Astrocyte of the spinal cord (primary cell): ENCODE measurements at regions not wholly inside any gene's neighbourhood (a gene's known extent, or its start where the extent isn't known, plus 50 kb on each side); places are given as distances from the start of the nearest gene placed in this dataset.
A peak's percentile ranks its signal among the peaks of the same experiment; 100 is the strongest.

Experiments
- DNase-seq: peaks from one replicate; pipeline ENCODE4 v3.0.0; 2011; ENCODE audit warnings: low read depth, low spot score
- H3K4me3 ChIP-seq: 2 replicates; pipeline ENCODE4 v1.5.1; 2011; ENCODE audit warnings: low read depth, mild to moderate bottlenecking, low read length, moderate library complexity
- in situ Hi-C: cut with HindIII; loops from 2 replicates; pipeline ENCODE4 v1.10.0; 2017; ENCODE audit warnings: low sequenced_read_pairs
- TF ChIP-seq, protein P1 (sequence below): IDR thresholded peaks from 2 replicates; pipeline ENCODE4 v1.5.1; 2012; ENCODE audit warnings: low read depth, mild to moderate bottlenecking, low read length, inconsistent platforms

DNA sequence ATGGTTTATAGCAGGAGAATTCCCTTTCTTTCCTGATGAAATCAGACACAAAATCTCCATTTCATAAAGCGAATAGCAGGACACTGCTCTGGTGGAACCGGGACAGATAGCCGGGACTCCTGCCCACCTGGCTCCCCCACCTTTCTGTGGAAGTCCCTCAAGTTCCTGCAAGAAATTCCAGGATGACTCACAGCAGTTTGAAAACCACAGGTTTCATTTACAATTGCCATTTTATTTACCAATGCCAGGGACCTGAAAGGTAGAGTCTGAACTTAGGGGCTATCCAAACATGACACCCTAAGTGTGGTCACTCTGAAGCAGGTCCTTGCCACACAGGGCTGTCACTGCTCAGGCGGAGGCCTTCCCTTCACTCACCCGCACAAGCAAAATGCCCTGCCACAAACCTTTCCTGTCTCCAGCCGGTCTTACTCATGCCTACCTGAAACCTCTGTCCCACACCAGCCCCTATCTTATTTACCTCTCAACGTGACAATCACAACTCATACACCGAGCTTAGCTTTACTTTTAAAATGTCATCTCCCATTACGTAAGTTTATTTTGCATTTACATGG, 63.3 kb upstream of the TAF1L start:
- TF ChIP-seq, protein P1, sequence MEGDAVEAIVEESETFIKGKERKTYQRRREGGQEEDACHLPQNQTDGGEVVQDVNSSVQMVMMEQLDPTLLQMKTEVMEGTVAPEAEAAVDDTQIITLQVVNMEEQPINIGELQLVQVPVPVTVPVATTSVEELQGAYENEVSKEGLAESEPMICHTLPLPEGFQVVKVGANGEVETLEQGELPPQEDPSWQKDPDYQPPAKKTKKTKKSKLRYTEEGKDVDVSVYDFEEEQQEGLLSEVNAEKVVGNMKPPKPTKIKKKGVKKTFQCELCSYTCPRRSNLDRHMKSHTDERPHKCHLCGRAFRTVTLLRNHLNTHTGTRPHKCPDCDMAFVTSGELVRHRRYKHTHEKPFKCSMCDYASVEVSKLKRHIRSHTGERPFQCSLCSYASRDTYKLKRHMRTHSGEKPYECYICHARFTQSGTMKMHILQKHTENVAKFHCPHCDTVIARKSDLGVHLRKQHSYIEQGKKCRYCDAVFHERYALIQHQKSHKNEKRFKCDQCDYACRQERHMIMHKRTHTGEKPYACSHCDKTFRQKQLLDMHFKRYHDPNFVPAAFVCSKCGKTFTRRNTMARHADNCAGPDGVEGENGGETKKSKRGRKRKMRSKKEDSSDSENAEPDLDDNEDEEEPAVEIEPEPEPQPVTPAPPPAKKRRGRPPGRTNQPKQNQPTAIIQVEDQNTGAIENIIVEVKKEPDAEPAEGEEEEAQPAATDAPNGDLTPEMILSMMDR = no peak
- in situ Hi-C loops = no loop called here
- no peak for DNase-seq
- H3K4me3 ChIP-seq = no peak overlapping the region

DNA sequence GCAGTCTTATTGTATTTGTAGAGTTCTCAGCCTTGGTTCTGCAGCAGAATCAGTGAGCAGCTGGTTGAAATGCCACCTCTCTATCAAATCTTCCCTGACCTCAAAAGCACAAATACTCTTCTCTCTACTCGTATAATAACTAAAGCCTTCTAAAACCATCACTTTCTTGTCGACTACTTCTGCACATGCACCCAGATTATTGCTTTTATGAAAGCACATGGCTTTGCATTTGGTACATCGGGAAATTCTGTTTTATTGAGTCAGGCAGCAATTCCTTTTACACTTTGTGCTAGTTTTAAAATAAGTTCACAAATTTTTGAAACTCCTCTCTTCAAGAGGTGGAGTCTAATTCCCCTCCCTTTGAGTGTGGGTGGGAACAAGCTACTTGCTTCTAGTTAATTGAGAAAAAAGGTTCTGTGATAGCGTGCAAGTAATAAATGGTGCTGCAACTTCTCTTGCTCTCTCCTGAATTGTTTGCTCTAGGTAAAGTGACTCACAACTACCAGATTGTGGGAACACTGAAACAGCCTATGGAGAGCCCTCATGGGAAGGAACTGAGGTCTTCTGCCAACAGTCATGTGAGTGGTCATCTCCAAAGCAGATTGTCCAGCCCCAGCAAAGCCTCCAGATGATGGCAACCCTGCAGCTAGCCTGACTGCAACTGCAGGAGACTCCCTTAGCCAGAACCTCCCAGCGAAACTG, 66.0 kb upstream of the TAF1L start:
- no peak overlapping the region for H3K4me3 ChIP-seq
- DNase-seq = no peak
- in situ Hi-C loops = no loop called here
- TF ChIP-seq, protein P1 = no peak

DNA sequence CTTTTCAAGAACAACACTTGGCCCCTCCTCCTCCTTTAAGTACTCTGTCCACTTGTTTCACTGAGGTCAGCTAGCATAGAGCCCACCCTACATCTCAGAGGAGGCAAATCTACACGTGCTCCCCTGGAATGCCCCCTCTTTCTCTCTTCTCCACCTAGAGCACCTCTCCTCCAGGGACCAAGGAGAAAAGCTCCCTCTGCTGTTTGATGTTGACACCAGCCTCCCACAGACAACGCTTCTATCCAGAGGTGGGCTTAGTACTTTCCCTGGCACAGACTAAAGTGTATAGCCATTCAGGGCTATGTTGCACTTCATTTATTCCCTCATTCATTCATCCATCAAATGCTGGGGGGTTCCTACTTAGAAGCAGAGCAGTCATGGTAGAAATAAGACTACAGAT, 68.2 kb upstream of the TAF1L start:
- TF ChIP-seq, protein P1 = peak; percentile 36
- H3K4me3 ChIP-seq = no peak overlapping the region
- DNase-seq = no peak
- in situ Hi-C loops = no loop called here

DNA sequence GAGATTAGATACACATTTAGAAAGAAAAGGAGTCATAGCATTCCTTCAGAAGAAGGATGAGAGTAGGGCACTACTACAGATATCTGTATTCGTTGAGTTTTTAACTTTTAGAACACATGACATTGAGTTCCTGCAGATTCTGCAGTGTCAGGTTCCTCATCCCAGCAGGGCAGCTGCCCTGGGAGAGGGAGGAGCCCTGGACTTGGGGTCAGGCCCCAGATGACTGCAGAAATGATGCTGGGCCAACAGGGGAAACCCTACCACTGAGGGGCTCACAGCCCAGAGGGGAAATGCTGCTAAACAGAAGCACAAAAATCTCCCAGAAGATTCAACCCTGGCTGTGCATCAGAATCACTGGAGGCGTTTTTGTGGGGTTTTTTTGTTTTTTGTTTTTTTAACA, 68.9 kb upstream of the TAF1L start:
- H3K4me3 ChIP-seq = no peak overlapping the region
- DNase-seq = no peak
- in situ Hi-C loops = no loop called here
- TF ChIP-seq, protein P1 = no peak

DNA sequence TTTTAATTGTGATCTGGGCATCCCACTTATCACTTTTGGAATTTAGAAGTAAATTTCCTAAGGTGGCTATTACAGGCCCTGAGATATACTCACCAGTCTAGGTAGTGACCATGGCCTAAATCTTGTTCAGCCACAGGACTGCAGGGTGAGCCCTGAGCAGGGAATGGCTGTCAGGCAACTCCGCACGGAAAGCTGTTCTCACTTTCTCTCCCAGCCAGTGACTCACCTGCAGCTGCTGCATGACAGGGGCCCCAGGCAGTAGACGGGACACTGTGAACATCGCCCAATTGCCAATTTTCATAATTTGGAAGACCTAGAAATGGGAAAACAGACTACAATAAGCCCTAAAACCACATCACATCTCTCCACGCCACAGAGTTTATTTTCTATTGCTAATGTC, 69.6 kb upstream of the TAF1L start:
- in situ Hi-C loops = no loop called here
- no peak overlapping the region for H3K4me3 ChIP-seq
- TF ChIP-seq, protein P1 = no peak
- DNase-seq = peak; percentile 43

DNA sequence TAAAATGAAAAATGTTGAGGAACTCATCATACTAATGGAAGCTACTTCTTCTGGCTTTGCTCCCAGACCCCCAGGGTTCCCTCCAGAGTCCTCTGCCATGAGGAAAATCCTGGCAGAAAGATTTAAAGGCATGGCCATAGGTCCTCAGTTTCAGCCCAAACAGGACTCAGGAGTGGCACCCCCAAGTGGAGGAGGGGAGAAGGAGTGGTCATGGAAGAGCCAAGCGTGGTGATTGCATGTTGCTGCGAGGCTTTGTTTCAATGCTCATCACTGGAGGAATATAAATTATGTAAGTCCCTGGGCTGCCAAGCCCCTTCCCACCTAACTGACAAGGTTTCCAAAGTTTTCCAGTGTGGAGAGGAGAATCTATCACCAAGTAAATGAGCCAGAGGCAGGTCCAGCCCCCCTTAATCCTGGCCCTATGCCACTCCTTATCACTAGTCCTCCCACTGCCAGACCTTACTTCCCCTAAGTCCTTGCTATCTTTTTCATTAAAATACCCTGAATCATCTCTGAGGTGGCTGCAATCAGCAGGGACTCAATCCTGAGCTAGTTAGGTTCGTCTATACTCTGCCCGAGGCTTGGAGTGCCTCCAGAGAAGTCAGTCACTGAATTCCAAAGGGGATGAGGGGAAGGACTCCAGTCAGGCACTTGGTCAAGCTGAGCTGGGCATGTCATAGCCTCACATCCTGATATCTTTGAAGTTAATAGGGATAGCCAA, 70.7 kb upstream of the TAF1L start:
- in situ Hi-C loops = no loop called here
- DNase-seq = no peak
- H3K4me3 ChIP-seq = no peak overlapping the region
- TF ChIP-seq, protein P1 = peak; percentile 1
